NK-92 treated with Interleukin-12 subunit alpha and Interleukin-12 subunit beta, amount 100 ng/mL, for 24 hours (cell line): ENCODE measurements at regions not wholly inside any gene's neighbourhood (a gene's known extent, or its start where the extent isn't known, plus 50 kb on each side); places are given as distances from the start of the nearest gene placed in this dataset.
A peak's percentile ranks its signal among the peaks of the same experiment; 100 is the strongest.

Experiments used
- DNase-seq: peaks from one replicate; lab custom pipeline; 2025; lab: John Stamatoyannopoulos, UW

DNA sequence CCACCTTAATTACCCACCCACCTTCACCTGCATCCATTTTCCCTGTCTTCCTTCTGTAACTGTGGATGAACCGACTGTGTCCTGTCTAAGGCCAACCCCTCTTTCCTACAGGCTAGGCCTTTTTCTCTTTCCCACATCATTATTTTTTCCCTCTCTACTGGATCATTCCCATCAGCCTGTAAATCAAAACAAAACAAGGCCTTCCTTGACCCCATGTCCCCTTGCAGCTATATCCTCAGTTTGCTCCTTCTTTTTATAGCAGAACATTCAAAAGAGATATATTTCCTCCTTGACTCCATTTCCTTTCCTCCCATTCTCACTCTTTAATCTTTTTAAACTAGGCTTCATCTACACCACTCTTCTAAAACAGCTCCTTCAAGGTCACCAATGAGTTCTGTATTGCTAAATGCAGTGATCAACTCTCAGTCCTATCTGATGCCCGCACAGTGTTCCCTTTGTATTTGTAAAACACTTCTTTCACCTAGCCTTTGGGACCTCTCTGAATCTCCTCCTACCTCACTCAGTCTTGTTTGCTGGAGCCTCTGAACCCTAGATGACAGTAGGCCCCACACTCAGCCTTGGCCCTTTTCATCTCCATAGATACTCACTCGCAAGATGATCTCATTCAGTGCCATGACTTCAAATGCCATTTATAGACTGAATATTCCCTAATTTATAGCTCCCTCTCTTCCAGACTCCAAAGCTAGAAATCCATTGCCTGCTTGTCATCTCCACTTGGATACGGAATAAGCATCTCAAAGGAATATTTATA, 55.7 kb downstream of the CXCR4 start:
- no peak for DNase-seq

DNA sequence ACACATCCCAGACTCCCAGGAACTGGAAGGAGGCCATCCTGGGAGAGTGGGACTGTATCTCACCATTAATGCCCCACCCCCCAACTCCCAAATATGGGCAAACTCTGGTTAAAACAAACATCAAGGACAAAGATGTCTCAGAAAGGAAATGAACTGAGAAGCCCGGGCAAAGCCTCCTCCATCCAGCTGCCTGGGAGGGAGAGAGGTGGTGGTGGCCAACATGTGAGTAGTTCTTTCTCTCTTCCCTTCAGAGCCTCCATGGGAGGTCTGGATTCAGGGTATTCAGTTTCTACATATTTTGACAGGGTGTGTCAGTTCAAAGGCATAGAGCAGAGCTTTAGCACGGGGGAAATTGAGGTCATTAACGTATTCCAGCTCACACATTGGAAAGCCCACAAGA, 57.5 kb downstream of the CXCR4 start:
- DNase-seq, result no peak

DNA sequence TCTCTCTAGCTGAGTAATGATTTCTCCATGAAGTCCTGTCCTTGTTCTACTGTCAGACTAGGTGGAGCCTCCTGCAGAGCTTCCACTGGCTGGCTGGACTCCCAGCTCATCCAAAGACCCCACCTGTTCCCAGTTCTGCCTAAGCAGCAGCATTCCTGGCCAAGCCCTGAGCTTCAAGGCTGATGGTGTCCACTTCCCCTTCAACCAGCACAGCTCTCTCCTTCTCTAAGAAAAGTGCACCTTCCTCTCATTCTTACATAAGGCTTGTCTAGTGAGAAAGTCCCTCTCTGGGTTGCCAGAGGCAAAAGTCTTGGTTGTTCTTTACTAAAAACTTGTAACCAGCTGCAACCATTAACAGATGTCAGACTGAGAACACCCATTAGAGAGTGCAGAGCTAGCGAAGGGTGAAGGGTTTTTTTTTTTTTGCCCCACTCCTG, 58.9 kb downstream of the CXCR4 start:
- no peak for DNase-seq

DNA sequence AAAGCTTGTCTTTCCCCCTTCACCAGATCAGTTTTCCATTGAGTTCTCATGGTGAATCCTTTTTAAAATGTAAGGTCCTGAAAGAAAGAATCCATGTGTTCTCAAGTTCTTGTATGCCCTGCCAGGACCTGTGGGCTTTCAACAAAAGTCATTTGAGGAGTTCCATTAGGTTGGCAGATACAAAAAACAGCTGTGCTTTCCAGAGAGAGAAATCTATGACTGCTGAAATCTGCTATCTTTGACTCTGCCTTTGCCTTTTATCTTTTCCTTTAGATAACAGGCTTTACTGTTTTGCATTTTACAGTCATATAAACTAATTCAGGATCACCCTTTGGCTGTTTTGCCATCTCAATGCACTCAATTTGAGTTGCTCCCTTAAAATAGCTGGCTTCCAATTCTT, 59.7 kb downstream of the CXCR4 start:
- DNase-seq, result no peak

DNA sequence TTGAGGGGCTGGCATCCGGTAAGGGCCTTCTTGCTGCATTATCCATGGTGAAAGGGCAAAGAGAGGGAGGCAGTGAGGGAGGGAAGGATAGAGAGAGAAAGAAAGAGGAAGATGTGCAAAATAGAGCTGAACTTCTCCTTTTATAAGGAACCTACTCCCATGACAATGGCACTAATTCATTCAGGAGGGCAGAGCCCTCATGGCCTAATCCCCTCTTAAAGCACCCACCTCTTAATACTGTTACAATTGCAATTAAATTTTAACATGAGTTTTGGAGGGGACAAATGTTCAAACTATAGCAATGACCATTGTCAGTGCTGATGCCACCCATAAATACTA, 60.2 kb downstream of the CXCR4 start:
- no peak for DNase-seq

DNA sequence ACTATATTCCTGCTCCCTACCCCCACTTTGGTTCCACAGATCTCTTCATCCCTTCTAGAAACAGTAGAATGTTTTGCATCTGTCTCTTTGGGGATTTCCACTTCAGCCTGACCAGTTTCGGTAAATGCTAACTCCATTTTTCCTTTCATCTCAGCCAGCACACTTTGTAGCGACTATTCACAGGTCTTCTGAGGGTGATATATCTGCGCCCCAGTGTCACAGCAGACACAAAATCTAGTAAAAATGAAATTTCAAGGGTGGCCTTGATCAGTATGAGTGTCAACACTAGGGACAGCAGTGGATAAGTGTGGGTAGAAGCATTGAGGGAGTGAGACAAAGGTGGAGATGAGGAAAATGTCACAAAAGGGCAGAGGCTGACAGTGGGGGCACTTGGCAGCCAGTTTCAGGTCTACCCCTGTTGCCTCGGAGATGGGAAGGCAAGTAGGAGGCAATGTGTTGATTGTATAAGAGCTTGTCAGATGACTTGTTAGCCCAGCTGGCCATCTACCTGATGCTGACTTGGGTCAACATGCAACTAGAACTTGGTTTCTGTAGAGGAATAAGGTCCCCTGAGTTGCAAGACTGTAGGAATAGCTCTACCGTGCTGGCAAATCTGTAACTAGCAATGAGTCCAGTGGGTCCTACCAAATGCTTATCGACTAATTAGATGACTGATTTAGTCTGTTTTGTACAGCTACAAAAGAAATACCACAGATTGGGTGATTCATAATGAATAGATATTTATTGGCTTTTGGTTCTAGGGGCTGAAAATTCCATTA, 60.7 kb downstream of the CXCR4 start:
- DNase-seq, result no peak

DNA sequence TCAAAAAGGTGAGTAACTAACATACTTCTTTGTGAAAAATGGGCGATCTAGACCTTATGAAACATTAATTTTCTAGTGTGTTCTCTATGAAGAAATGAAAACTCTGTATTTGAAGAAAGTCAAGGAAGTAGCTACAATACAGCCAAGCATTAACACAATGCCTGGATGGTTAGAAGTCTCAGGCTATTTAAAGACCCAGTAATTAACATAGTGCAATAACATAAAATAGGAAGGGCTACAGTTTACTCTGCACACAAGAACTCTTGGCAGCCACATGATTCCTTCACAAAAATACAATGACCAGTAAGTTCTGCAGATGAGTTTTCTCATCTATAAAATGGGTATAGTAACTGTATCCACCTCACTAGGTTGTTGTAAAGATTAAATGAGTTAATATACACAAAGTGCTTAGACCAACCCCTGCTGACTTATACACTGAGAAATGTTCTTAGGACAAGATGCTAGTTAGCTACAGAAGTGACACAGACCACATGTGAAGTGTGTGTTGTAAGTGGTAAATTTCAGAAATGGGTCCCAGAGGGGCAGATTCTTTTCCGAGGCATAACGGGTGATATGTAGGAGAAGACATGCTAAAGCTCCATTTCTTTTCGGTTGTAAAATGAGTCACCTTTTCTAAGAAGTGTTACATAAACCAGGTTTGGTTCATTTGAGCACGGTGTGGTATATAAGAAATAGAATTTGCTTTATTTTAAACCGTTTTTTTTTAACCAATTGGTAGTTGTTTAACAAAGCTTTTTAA, 61.8 kb downstream of the CXCR4 start:
- DNase-seq, result peak; percentile 25

DNA sequence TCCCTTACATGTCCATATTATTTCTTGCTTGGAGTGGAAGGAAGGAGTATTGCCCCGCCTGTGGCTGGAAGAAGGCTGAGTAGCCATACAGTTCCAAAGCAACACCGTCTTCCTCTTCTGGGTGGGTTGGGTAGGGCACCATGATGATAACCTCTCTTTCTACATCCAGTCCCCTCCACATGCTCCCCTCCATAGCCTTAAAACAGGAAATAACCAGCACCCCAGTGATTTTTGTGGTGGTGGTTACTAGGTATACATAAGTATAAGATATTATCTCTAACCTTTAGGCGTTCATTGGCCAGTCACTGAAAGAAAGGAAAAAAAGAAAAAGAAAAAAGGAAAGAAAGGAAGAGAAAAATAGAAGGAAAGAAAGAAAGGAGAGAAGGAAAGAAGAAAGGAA, 63.1 kb downstream of the CXCR4 start:
- DNase-seq, result no peak

DNA sequence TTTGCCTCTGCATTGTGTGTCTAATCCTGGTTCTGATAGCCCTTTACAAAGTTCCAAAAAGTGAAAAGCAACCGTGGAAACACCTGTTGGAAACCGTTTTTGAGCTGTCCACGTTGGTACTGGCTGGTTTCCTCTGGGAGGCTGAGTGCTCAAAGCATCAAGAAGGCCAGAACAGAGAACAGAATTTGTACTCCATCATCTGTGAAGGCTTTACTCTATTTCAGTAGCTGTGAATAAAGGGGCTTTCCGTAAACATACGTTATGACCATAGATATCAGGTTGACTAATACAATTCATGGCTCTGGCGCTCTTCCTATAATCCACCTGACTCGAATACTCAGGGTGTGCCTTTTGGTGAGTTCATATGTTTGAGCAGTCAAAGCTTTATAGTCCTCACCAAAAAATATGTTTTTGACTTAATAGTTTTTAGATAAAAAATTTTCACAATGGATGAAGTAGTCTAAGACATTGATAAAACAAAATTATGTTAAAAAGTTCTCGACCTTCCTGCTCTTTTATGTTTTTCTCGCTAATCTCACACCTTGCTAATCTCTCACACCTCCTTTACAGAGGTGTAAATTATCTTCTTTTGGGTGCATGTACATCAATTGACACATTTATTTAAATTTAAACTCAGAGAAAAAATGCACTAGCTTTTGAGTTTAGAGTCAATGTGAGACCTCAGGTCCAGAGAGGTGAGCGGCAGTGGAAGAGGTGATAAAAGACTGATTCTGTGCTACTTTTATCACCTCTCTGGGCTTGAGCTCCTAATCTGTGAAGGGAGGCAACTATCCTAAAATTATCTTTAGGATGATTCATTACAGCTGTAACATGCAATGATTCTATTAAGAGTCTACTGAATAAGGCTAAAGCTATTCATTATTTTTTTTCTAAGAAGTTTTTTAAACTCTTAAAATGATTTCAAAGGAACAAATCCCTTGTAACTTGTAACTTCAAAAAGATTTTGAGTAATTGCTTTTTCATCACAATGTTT, 65.3 kb downstream of the CXCR4 start:
- no peak for DNase-seq

DNA sequence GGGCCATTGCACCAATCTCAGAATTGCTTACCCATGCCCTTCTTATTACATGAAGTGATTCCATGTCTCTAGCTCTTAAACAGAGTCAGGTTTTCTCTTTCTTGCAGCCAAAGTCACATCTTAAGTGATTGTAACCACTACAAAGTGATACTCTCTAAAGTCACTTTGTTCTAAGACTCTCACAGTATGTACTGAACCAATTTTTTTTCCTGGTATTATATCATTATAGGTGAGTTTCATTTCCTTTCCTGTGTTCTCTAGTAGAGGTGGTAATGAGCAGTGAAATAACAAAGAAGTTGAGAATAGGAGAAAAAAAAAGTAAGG, 66.3 kb upstream of the DARS1 start:
- no peak for DNase-seq

DNA sequence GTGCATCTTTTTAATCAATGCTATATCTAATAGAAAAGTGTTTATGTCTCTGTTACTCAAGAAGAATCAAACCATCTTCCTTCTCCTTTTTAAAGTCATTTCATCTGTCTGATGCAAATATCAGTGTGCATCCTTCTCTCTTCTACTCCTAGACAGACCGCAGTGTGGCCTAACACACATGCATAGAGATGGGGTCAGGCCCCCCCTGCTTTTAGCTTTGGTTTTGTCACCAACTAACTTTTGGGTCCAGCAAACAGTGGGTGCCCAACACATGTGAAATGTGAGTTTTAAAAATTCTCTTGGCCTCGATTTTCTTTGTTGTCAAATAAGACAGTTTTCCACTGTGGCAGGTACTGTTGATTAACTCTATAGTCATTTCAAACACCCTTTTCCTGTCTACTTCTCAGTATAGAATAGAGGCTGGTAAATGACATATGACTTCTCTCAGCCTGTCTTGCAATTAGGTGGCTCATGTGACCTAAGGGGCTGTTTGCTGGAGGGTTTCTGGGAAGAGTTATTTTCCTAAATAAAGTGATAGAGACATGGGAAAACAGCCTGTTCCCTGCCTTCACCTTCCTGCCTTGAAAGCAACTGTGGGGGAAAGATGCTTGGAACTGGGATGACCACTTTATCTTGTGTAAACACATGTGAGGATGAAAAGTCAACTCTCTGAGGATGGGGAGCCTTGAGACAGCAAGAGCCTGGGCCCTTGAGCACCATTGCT, 65.7 kb upstream of the DARS1 start:
- peak; percentile 15 for DNase-seq

DNA sequence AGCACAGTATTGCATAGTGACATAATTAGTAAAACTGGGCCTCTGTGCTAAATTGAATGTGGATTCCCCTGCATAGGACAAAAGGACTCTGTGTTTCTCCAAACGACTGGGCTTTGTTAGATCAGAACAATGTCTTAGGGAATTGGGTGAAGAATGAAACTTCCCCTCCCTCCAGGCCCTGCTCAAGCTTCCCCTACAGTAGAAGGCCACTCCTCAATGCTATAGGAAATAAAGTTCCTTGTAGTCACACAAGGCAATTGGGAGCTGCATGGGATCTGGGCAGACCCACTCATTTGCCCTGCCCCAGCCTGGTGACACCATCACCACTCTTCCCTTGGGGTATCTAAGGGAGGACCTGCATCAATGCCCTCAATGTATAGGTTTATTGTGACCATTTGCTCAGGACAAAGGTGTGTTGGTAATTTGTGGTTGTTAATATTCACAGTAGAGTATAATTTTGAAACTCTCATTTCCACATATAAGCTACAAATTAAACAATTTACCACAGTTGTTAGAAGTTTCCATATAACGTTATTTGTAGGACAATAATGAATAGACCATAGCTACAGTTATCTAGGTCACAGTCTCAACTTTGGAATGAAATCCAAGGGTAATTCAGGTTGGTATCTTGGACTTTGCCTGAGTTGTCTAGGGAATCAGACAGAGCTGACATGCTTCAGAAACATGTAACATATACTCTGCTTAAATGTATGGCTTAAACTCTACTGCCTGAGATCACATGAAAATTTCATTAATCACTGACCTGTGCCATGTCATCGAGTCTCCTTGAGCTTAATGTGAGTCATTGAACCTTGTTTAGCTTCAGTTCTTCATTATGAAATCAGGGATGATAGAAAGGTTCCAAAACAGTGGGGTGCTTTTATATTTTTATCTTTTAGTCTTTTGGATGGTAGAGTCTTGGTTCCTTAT, 64.8 kb upstream of the DARS1 start:
- DNase-seq, result no peak

DNA sequence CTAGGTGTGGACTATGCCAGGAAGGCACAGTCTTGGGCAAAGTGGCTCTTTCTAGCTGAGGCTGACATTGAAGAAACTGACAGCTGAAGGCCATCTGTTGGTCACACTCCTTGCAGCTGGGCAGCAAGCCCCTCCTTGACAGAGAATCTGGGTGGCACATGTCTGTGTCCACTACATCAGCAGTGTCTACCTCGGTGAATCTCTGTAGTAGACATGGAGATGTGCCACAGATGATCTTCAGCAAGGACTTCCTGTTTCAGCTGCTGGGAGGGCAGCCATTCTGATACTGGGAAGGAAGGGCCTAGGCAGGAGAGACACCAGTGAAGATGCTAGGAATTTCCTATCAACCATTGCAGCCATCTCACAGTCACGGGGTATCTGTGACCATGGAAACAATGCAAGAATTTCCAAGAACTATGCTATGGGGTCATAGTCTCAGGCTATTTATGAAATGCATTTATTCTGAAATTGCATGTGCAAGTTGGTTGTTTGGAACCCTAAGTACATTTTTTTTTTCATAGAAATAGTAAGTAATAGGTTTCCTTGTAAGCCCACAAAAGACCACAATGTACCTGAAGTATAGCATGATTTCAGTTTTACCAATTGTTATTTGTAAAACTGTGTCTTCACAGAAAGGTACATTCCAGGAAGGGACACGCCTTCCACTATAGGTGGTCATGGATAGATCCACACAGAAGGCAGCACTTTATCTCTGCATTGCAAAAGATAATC, 63.8 kb upstream of the DARS1 start:
- DNase-seq, result no peak

DNA sequence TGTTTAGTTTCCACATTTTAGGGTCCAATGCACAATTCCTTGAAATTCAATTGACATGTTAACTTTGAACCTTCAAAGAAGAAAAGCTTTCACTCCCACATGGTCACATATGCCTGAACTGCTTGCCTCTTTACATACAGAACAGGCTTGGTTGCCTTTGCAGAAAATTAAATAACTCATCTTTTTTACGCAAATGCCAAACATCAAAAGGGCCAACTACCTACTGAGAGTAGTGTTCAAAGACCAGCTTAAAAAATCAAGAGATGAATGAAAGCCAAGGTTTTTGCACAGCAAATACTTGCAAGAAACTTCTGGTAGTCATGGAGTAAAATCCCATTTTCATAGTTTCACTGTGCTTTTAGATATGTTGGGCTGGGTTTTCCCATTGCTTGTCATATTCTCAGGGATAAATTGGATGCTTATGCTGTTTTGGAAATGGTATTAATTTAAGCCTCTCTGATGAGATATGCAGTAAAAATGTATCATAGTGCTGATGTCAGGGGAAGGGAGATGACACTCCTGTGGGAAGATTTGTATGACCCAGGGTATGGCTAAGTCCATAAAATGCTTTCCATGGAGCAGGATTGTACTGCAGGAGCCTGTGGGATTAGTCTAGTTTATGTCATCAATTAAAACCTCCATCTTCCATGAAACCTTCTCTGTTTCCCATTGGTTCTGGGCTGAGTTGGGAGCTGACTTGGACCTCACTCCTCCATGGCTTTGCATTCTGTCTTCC, 60.6 kb upstream of the DARS1 start:
- no peak for DNase-seq

DNA sequence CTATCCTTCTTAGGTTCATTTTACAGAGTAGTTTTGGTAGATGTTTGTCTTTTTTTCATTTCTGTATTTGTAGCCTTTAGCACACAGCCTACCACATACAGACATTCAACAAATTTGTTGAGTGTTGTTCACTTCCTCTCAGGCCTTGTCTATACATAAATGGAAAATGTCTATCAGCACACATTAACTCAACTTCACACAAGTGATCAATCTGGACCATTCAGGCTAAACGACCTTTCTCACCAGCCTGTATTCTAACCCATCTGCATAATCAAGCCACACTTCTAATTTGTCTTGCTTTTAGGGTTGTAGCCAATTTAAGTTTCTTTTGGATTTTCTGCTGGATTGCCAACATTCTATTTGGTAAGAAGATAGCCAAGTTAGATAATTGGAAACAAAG, 59.9 kb upstream of the DARS1 start:
- DNase-seq, result no peak
